GM19372 (cell line): ENCODE measurements at regions not wholly inside any gene's neighbourhood (a gene's known extent, or its start where the extent isn't known, plus 50 kb on each side); places are given as distances from the start of the nearest gene placed in this dataset.

Experiments
- ATAC-seq: cut with Tn5 transposase; IDR thresholded peaks from one replicate; pipeline ENCODE4 v1.9.1; 2021; ENCODE audit warnings: mild to moderate bottlenecking, low read depth, moderate library complexity; ENCODE audit not compliant: unreplicated experiment

DNA sequence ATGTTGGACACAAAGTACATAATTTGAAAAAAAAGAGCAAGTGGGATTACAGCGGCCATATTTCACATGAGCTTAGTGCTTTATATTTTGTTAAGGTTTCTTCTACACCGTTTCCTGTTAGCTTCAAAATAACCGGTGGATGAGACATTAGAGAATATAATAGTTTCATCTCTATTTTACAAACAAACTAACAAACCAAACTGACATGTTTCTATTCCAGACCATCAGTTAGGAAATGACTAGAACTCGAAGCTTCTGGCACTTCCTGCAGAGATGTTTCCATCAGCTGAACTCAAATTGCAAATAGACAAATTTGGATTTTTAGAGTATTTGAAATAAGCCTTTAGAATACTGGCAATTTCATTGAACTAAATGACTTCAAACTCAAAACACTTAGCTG is 86.5 kb downstream of the MTRR start:
- no peak for ATAC-seq

DNA sequence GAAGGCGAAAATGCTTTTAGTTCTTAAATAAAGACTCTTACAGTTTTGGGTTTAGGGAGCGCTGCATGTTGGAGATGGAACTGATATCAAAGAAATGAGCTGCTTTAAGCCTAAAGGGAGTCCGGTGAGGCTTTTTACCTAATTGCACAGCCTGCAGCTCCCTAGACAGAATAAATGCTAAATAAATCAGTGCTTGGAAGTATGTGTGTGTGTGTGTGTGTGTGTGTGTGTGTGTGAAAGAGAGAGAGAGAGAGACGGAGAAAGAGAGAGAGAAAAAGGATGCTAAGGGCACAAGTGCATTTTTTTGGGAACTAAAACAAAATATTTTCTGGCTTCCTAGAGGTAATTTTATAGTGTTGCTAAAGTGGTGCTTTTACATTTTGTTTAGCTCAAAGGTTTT is 88.4 kb downstream of the MTRR start:
- ATAC-seq = no peak

DNA sequence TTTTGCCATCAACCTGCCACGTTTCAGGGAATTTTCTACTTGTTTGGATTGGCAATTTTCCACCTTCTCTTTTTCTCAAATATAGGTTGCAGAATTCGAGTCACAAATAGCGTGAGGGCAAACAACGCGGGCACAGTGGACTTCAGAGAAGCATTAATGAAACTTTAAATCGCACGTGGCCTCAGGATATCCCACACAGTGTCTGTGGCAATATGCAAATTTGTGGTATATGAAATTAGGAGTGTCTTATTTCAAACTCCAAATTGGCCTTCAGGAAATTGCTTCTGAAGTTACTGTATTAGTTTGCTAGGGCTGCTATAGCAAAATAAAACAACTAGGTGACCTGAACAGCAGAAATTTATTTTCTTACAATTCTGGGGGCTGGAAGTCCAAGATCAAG is 91.2 kb downstream of the MTRR start:
- no peak for ATAC-seq

DNA sequence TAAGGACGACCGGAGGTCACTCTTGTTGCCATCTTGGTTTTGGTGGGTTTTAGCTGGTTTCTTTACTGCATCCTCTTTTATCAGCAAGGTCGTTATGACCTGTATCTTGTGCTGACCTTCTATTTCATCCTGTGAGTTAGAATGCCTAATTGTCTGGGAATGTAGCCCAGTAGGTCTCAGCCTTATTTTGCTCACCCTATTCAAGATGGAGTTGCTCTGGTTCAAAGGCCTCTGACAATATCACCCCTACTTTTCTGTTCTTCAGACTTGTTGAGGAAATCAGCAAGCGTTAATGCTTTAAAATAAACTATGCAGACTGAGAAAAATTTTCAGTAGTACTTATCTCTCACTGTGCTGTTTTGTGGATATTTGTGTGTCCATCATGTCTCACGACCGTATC is 92.6 kb downstream of the MTRR start:
- no peak for ATAC-seq

DNA sequence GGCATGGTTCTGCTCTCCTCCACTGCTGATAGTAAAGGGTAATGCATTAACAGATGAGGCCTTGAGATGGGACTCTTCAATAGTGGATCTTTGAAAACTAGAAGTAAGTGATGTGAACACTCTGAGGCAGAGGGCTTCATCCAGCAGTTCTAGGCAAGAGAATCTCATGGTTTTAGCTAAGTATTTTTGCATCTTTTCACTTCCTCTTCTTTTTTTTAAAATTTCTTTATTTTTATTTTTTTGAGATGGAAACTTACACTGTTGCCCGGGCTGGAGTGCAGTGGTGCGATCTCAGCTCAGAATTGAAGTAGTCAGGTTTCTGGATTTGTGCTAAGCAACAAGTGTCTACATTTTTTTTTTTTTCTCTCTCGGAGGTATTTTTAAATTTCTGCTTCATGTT is 101.9 kb downstream of the MTRR start:
- peak; percentile 82 for ATAC-seq

DNA sequence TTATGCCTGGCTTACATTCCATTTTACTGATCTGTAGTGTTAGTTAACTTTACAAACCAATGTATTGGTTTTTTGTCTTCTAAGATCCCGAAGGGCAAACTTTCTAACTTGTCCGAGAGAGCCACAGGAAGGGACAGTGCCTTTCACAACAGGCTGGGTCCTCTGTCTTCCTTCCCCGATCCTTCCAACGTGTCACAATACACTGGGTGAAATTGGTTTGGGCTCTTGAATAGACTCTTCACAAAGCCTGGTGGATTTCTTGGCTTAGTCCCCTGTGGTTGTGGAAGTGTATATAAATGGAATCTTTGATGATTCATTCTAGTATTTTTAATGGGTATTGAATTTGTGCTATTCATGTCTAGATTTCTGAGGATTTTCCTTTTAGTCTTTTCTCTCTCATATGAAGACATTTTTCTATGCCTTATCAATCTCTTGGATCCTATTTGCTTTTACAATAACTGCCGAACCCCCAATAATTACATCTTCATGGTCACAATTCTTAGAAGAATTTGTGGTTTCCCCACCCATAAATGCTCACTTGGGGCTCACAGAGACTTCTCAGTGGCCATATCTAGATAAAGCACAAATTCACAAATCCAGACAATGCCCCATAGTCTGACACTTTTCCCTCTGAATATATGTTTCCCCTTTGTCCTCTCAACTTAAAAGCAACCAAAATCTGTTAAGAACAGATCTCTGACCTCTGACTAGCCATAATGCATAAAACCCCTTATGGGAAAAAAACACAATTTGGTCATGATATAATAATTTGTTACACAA is 107.7 kb downstream of the MTRR start:
- ATAC-seq = no peak

DNA sequence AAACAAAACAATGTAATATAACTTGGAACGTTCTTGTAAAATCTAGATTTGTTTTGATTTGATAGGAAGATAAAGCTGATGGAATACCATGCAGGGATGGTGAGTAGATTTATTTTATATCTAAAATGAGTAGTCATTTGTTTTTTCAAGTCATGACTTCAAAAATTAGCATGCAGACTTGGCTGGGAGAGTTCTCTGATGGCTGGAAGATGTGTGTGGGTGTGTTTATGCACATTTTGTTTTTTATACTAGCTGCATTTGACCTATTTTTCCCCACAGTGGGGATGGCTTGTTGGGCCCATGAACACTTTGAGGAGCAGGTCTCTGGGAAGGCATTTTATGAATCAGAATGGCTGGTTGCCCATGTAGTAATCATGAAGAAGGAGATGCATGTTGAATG is 109.2 kb downstream of the MTRR start:
- ATAC-seq = no peak

DNA sequence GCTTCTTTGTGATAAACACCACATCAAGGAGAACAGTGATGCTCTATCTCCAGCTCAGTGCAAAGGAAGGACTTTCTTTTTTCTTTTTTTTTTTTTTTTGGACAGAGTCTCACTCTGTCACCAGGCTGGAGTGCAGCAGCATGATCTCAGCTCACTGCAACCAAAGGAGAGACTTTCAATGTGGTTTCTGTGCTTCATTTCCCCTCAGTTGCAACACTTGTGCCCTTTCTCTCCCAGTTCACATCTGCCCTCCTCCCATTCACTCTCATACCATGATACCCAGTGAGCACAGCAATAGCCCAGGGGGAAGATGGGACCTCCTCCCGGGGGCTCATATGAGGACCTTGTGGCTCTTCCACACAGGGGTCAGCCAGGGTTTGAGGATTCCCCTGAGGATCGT is 110.0 kb downstream of the MTRR start:
- ATAC-seq = no peak

DNA sequence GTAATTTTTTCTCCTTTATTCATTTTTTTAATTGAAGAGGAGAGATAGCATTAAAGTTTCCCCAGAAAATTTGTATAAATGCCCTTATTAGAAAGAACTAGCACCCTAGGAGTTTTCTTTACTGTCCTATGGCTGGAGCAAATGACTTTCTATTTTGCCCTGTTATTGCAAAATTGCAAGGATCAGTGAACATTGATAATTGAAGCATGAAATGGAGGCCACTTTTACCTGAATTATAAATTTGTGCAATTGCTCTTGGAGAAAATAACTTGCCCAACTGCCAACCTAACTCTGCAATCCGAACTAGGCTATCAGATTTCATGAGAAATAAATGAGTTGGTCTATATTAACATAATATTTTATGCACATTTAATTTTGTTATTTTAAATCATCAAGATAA is 111.9 kb downstream of the MTRR start:
- ATAC-seq = no peak

DNA sequence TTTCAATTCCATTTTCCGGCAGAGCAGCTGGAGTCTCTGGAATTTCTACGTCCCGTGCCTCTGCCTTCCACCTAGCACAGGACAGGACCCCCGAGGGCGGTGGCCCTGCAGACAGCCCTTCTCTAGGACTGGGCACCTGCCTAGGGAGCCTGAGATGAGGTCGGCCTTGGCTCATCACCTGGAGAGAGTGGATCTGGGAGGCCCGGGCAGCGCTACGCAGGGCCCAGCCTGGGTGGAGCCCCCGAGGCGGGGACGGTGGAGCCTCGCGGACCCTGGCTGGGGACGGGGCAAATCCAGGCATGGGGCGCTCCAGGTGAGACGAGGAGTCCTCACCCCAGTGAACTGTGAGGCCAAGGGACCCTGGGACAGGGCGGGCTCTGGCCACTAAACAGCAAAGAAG is 114.5 kb downstream of the MTRR start:
- ATAC-seq = no peak

DNA sequence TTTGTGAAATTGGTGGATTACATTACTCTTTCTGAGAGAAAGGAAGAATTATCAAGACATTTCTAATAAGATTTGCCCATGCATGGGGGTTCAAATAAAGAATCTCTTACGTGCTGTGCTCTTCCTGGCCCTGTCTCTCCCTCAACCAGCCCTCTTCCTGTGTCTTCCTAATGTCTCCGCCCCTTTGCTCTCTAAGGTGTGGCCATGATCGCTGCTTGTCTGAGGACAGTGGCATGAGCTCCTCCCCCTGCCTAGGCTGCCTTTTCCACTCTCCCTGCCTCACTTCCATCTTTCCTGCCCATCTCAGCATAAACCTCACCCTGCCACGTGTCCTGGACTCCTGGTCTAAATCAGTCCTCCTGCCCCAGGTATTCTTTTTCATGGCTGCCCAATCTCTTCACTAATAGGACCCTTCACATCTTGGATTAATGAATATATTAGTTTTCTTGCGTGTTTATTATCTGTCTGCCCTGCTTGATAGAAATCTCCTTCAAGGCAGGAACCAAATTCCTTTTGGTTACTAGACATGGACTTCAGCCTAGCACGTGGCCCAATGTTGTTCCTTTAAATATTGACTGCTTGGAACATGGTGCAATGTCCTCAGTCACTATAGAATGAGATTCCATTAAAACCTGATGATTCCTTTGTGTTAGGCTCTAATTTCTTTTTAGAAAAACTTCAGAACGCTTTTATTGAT is 122.3 kb downstream of the MTRR start:
- no peak for ATAC-seq

DNA sequence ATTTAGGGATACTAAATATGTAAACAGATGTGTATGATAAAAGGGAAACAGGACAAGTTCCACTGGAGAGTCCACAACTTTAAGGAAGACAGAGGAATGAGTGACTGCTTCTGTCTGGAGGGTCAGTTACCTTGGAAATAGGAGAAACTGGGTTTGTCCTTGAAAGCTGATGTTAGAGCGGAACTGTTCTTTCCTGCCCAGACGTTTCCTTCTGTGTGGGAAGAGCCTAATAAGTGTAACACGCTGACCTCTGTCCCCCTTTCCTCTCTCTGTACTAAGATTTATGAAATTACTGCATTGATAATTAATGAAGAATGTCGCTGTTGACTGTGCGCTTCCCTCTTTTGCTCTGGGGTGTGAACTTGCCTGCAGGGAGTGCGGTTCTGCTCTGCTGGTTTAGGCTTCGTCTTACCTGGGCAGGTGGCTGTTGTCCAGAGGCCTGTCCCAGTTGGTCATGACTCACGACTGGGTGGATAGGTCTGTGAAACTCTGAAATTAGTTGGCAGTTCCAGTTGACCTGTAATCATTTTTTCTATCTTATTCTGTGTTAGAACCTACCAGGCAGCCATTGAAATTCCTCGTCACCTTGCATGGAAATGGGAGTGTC is 126.8 kb downstream of the MTRR start:
- no peak for ATAC-seq

DNA sequence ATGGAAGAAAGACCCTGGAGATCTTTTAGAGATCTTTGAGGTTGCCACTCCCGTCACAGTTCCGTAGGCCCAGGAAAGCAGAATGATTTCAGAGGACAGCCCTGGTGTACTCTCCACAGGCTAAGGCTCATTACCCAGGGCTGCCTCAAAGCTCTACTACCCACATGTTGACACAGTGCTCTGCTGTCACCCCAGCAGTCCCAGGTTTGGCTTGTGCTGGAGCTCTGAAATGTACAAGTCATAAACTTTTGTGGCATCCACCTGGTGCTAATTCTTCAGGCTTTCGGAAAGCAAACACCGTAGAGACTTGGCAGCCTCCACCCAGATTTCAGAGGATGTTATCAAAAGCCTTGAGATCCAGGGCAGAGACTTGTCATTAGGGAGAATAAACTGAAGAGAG is 136.5 kb downstream of the MTRR start:
- ATAC-seq = no peak

DNA sequence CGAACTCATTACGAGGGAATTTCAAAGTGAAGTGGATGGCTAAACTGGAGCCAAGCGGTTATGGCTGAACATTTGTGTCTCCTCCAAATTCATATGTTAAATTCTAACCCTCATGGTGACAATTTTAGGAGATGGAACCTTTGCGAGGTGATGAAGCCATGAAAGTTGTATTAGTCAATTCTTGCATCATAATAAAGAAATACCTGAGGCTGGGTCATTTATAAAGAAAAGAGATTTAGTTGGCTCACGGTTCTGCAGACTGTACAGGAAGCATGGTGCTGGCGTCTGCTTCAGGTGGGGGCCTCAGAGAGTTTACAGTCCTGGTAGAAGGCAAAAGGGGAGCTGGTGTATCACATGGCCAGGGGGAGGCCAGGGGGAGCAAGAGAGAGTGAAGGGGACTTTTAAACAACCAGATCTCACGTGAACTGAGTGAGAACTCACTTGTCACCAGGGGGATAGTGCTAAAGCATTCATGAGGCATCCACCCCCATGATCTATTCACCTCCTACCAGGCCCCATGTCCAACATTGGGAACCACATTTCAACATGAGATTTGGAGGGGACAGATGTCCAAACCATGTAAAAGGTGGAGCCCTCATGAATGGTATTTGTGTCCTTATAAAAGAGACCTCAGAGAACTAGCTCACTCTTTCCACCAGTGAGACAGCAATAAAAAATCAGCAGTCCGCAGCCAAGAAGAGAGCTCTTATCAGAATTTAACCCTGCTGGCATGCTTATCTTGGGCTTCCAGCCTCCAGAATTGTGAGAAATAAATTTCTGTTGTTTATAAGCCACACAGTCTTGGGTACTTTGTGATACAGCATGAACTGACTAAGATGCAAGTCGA is 143.4 kb downstream of the MTRR start:
- ATAC-seq = no peak

DNA sequence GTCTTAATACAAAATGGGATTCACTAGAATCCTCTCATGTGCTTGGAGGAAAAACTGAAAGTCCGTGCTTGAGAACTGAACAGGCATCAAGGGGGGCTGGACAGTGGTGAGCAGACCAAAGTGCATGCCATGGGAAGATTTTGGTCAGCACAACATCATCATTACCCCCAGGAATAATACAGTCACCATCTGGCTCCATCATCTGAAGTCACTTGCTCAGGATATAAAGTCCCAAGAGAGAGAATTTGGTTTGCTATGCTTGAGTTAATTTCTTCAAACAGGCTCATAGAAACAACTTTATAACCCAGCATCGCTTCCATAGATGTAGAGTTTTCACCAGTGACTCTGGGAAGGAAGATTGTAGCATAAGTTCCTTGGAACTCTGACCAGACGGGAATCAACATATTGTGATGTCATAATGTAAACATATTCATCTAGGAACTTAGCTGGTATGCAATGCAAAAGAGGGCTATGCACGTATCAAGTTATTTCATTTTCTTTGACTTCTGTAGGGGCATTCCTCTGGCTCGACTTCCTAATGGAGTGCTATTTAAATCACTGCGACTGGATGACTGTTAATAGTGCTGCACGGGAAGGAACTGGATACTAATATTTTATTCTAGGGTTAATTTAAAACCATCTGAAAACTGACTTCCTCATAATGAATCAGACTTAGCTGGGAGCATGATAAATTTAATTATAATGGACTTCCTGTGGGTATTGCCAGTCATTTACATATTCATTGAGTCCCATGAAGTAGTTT is 145.2 kb downstream of the MTRR start:
- no peak for ATAC-seq

DNA sequence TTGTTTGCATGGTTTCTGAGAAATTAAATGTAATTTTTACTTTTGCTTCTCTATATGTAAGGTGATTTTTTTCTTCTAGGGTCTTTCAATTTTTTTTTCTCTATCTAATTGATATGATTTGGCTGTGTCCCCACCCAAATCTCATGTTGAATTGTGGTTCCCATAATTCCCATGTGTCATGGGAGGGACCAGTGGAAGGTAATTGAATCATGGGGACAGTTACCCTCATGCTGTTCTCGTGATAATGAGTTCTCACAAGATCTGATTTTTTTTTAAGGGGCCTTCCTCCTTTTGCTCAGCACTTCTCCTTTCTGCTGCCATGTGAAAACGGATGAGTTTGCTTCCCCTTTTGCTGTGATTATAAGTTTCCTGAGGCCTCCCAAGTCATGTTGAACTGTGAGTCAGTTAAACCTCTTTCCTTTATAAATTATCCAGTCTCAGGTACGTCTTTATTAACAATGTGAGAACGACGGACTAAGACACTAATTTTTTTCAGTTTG is 150.8 kb downstream of the MTRR start:
- ATAC-seq = no peak

DNA sequence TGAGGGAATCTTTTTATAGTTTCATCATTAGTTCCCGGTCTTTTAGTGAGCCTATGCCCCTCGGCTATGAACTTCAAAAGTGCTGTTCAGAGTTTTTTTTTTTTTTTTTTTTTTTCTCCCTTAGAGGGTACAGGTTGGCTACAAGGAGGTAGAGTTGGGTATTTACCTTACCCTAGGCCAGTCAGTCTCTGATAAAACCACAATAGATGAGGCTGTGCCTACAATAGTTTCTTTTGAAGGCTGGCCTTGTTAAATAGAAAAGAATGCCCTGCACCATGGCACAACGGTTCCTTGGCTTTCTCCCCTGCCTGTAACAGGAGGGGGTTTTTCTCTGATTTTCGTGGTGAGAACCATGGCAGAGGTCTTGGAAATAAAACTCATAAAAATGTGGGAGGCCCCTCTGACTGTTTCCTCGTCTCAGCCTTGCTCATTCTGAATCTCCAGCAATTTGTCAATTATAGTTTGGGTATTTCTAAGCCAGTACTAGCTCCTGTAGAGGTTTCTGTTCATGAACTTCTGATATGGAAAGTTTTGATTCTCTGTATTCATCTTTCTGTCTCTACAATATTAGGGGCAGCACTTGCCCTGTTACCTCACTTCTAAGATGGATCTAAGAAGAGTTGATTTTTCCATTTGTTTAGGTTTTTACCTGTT is 152.0 kb downstream of the MTRR start:
- ATAC-seq = no peak

DNA sequence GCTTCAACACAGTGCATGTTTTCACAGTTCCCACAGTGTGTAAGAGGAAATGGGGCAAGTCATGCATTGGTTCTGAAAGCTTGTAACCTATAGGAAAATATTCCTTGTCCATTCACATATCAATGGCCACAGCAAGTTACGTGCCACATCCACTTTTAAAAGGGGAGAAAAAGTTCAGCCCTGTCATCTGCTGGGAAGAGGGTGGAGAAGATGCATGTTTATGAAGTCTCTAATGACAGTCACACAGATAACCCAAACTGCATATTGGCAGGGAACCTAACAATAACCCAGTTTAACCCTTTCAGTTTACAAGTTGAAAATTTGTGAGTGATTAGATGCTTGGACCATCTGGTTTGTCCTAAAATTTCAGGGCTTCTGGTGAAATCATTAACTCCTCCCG is 159.3 kb downstream of the MTRR start:
- ATAC-seq = no peak

DNA sequence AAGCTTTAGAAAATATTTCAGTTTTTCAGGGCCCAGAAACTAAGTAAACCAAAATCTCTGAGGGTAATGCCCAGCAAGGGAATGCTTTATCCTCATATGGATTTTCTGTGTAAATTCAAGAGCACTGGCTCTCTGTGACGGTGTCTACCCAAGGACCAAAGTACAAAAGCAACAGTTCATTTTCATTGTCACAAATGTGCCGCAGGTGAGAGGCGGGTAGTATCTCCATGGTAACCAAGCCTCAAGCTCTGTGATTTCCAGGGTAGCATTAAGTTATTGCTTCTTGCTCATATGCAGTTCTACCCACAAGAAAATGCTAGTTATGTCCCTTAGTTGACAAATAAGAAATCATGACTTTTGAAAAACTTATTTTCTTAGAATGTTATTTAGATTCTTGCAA is 164.3 kb downstream of the MTRR start:
- ATAC-seq = no peak

DNA sequence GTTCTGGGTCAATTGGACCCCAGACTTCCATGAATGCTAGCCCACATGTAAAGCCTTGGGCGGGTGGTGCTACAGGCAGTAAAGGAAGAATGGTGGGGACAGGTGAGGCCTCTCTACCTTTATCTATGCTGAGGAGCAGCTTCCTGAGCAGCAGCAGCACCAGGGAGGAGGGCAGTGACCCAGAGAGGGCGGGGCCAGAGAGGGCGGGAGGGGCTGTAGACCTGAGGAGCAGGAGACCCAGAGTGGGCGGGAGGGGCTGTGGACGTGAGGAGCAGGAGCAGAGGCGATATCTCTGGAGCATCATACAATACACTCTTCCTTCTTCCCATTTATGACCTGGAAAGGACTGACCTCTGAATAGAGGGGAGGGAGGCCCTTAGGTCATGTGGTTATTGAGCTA is 165.9 kb downstream of the MTRR start:
- ATAC-seq = no peak
